ENCODE measurements at regions not wholly inside any gene's neighbourhood (a gene's known extent, or its start where the extent isn't known, plus 50 kb on each side); places are given as distances from the start of the nearest gene placed in this dataset.
A peak's percentile ranks its signal among the peaks of the same experiment; 100 is the strongest.

- H3K9me3 ChIP-seq (ENCODE audit: insufficient read depth in 2 of 2, low read depth in 1 of 2, low read length in 1 of 2) = no peaks in the 10 kb centered on the region
- H4K20me1 ChIP-seq (replicated peaks in 1 of 2; ENCODE audit: control insufficient read depth in 1 of 2, insufficient read depth in 2 of 2, low read length in 2 of 2) = peaks cover under 1 to 2% of the 10 kb centered on the region in 2 experiments
- H3K27me3 ChIP-seq (replicated peaks in 1 of 4; ENCODE audit: control insufficient read depth in 3 of 4, extremely low read depth in 1 of 4, insufficient read depth in 3 of 4, low read length in 3 of 4) = peaks cover 19 to 44% (median 34%) of the 10 kb centered on the region in 4 experiments
- peaks cover 0 to 1% (median 0%) of the 10 kb centered on the region in 4 experiments; a peak in 2 of 7 replicates for H3K4me1 ChIP-seq (replicated peaks in 1 of 4; ENCODE audit: control insufficient read depth in 3 of 4, insufficient read depth in 4 of 4, low read length in 3 of 4)
- 71% methylated on average over 1 of the region's 1 CpG; no CpG with 5 or more reads in 1 of the 2 experiments for WGBS, 2 experiments (ENCODE audit: extremely low coverage in 1 of 2, insufficient coverage in 1 of 2, insufficient read length in 1 of 2, insufficient replicate concordance in 2 of 2, low coverage in 1 of 2, low lambda C conversion rate in 2 of 2, missing lambda C conversion rate in 1 of 2)
- TF ChIP-seq JUN (IDR thresholded peaks at IDR 0.05; ENCODE audit: low read depth, low read length) (0 out of 2 replicates have a peak, but pooled peaks have one; percentile 17), JUND (IDR thresholded peaks at IDR 0.05; ENCODE audit: low read length) (peak; percentile 72; the same call in 1 of the 2 replicates), EGR1 (IDR thresholded peaks at IDR 0.05; ENCODE audit: borderline replicate concordance, low read depth, low read length) (no peak)
- H3K36me3 ChIP-seq (ENCODE audit: control insufficient read depth in 2 of 4, insufficient read depth in 4 of 4, low read length in 3 of 4) = no peaks in the 10 kb centered on the region
- H3K56ac ChIP-seq (replicated peaks; ENCODE audit: insufficient read length, low read depth, low read length) = no peak overlapping the region
- no peak overlapping the region for H2BK12ac ChIP-seq (ENCODE audit: low read depth, low read length)
- H4K5ac ChIP-seq (ENCODE audit: insufficient read length, low read depth, low read length) = no peak overlapping the region
- no peak overlapping the region for H3K4me3 ChIP-seq (ENCODE audit: extremely low read depth in 1 of 4, insufficient read depth in 2 of 4, low read depth in 3 of 4, low read length in 4 of 4)
- ChIA-PET CTCF (ENCODE audit: partially characterized antibody) (no interaction called here), POLR2A (ENCODE audit: partially characterized antibody) (no interaction called here)
- H2BK120ac ChIP-seq (replicated peaks; ENCODE audit: low read depth, low read length) = no peak overlapping the region
- no peak overlapping the region for H3K4me2 ChIP-seq (ENCODE audit: insufficient read depth in 1 of 2, low read depth in 2 of 2, low read length in 2 of 2)
- H4K8ac ChIP-seq (ENCODE audit: extremely low read depth, insufficient read depth, low read length) = no peak overlapping the region
- H2AK5ac ChIP-seq (ENCODE audit: low read depth, low read length) = no peak overlapping the region
- H3K79me1 ChIP-seq (ENCODE audit: low read depth, low read length) = no peaks in the 10 kb centered on the region
- H3K4ac ChIP-seq (replicated peaks; ENCODE audit: insufficient read length, low read depth, low read length) = no peak overlapping the region
- no peaks in the 10 kb centered on the region for H3K23me2 ChIP-seq (ENCODE audit: low read depth, low read length)
- FAIRE-seq (no peak), DNase-seq (ENCODE audit: low read depth in 1 of 2, low spot score in 2 of 2) (no peak)
- no peak overlapping the region for H3K23ac ChIP-seq (ENCODE audit: insufficient read length)
- no peak overlapping the region for H3K14ac ChIP-seq (ENCODE audit: insufficient read length)
- H2AFZ ChIP-seq (ENCODE audit: low read length) = no peak overlapping the region
- H2BK5ac ChIP-seq (ENCODE audit: low read depth, low read length) = no peak overlapping the region
- no peak overlapping the region for H3K27ac ChIP-seq (ENCODE audit: low read depth, low read length)
- H3K9ac ChIP-seq (replicated peaks in 1 of 4; ENCODE audit: extremely low read depth in 1 of 4, low read depth in 3 of 4, low read length in 3 of 4) = no peak overlapping the region
- H4K91ac ChIP-seq (replicated peaks; ENCODE audit: insufficient read length, low read length) = no peak overlapping the region
- H3K79me2 ChIP-seq (ENCODE audit: control insufficient read depth in 1 of 2, insufficient read depth in 2 of 2, low read length in 2 of 2) = no peaks in the 10 kb centered on the region
- no peak overlapping the region for H2BK15ac ChIP-seq (ENCODE audit: low read length)
- H3K18ac ChIP-seq (ENCODE audit: extremely low read depth, low read length) = no peak overlapping the region
- no peak overlapping the region for H2BK20ac ChIP-seq (ENCODE audit: low read length)
Measured at GRCh38 chr7:115230882-115231571, 309.1 kb downstream of the MDFIC start.
